Transverse colon (tissue), 3 donors: ENCODE measurements at regions not wholly inside any gene's neighbourhood (a gene's known extent, or its start where the extent isn't known, plus 50 kb on each side); places are given as distances from the start of the nearest gene placed in this dataset.

ENCODE experiments used
- CTCF ChIP-seq, 5 experiments: fragments of 200-600 bp in 3 of 5; fragments of 450-650 bp in 2 of 5; sonication (generic) in 3 of 5; IDR thresholded peaks; 1 replicate in 2 of 5; 2 replicates in 3 of 5; pipeline ENCODE4 v1.5.1; 2016 to 2017; ENCODE audit warnings: antibody characterized with exemption in 5 of 5, inconsistent platforms in 3 of 5, mild to moderate bottlenecking in 2 of 5, moderate library complexity in 1 of 5
- EP300 ChIP-seq: sonication (generic); formaldehyde crosslinking; IDR thresholded peaks from one replicate; pipeline ENCODE4 v1.6.1; 2017; ENCODE audit warnings: antibody characterized with exemption, low read depth
- POLR2A ChIP-seq: fragments of 450-650 bp; IDR thresholded peaks from one replicate; pipeline ENCODE4 v1.6.1; 2016; ENCODE audit warnings: antibody characterized with exemption, mild to moderate bottlenecking, moderate library complexity

- TF ChIP-seq CTCF (IDR thresholded peaks at IDR 0.05) (no peak), POLR2A (no peak), EP300 (no peak)
Measured at GRCh38 chr3:176275538-176275937, 921.7 kb downstream of the TBL1XR1 start.
